ENCODE measurements at regions not wholly inside any gene's neighbourhood (a gene's known extent, or its start where the extent isn't known, plus 50 kb on each side); places are given as distances from the start of the nearest gene placed in this dataset.
A peak's percentile ranks its signal among the peaks of the same experiment; 100 is the strongest.

- DNase-seq (ENCODE audit: low spot score): peak; percentile 67
Measured at GRCh38 chr7:27364344-27364758, 121.7 kb downstream of the EVX1 start.

- no peak for DNase-seq (ENCODE audit: low spot score)
Measured at GRCh38 chr7:27367179-27367932, 124.8 kb downstream of the EVX1 start.

DNA sequence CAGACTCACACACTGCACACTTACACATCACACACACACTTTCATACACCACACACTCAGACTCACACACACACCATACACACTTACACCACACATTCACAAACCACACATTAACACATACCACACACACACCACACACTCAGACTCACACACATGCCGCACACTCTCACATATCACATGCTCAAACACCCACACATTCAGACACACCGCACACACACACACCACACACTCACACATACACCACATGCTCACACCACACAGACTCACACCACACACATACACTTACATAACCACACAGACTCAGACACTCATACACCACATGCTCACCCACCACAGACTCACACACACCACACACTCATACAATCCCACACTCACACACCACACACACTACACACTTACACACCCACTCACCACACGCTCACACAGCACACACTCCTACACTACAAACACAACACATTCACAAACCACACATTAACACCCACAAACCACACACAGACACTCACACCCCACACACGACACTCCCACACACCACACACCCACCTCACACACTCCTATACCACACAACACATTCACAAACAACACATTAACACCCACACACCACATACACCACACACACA is 125.4 kb downstream of the EVX1 start:
- DNase-seq (ENCODE audit: low spot score): no peak

DNA sequence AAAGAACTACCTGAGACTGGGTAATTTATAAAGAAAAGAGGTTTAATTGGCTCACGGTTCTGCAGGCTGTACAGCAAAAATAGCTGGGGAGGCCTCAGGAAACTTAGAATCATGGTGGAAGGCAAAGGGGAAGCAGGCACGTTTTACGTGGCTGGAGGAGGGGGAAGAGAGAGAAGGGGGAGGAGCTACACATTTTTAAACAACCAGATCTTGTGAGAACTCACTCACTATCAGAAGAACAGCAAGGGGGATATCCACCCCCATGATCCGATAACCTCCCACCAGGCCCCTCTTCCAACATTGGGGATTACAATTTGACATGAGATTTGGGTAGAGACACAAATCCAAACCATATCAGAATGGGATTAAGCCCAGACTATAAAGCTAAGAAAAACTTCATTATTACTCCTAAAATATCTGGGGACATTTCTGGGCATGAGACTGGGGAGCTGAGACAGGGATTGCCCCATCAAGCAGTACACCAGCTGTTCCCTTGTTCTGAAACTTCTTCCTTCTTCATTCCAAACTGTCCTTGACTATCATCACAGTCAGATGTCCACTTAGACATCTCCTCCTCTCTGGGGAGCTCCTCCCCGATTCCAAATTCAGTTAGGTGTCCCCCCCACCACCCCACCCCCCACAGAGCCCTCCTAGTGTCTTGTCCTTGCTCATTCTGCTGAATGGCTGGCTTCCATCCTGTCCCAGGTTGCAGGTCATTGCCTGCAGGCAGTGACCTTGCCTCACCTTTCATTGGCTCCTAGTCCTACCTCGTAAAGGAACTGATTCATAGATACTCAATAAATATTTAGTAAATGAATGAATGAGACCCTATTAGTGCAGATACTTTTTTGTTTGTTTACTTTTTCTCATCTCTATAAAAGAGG is 132.6 kb downstream of the EVX1 start:
- DNase-seq (ENCODE audit: low spot score): no peak

- DNase-seq (ENCODE audit: low spot score): no peak
Measured at GRCh38 chr7:27375958-27376357, 133.4 kb downstream of the EVX1 start.

DNA sequence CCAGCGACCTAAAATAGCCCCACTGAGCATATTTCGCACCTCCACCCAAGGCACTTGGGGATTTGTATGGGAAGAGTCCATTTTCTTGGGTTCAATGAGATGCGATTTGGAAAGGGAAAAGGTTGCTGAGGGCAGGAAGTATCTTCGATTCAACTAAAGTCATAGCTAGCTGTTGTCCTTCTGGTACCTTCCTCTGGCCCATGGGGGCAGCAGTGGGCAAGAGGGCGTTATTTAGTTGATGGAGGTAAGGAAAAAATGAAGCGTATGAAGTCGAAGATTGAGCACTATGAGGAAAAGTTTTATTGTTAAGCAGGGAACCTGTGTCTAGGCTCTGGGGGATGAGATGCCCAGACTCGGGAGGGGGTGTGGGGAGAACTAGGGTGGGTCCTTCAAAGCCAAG is 135.4 kb downstream of the EVX1 start:
- no peak for DNase-seq (ENCODE audit: low spot score)

GRCh38 chr7:27382307-27382706 is 139.7 kb downstream of the EVX1 start:
- no peak for DNase-seq (ENCODE audit: low spot score)

GRCh38 chr7:27386581-27386980 is 144.0 kb downstream of the EVX1 start:
- DNase-seq (ENCODE audit: low spot score): no peak

DNA sequence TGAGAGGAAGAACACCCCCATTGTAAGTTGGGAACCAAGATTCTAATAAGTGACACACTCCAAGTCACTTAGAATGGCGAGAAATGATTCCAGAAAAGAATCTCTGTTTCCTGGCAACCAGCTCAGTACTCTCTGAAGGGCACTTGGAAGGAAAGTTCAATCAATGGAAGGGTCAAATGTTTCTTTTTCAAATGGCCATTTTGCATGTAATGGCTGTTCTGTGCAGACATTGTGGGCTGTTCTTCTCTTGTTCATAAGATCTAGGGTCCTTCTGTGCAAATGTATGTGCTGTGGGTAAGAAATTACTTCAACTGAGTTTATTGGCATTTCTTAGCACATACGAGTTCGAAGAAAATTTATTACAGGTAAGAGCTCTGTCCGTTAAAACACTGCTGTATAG is 145.3 kb downstream of the EVX1 start:
- DNase-seq (ENCODE audit: low spot score): no peak

GRCh38 chr7:27388561-27388960 is 146.0 kb downstream of the EVX1 start:
- no peak for DNase-seq (ENCODE audit: low spot score)

GRCh38 chr7:27389496-27389895 is 146.9 kb downstream of the EVX1 start:
- no peak for DNase-seq (ENCODE audit: low spot score)

GRCh38 chr7:27392477-27392876 is 149.9 kb downstream of the EVX1 start:
- DNase-seq (ENCODE audit: low spot score): no peak

DNA sequence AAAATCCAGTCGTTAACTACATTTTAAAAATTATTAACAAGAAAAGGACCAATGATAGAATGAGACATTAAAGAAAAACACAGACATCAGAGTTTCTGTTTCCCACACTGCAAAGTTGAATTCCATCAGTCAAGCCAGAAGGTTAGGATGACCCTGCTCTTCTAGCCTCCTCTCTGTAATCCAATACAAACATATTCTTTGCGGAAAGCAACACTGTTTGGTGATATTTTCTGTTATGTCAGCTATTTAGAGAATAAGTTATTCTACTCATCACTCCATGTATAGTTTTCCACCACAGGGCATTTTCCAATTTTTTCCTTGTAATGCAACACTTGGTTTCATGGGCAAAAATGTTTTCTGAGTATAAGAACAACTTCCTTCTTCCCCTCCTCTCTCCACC is 152.3 kb downstream of the EVX1 start:
- DNase-seq (ENCODE audit: low spot score): no peak

DNA sequence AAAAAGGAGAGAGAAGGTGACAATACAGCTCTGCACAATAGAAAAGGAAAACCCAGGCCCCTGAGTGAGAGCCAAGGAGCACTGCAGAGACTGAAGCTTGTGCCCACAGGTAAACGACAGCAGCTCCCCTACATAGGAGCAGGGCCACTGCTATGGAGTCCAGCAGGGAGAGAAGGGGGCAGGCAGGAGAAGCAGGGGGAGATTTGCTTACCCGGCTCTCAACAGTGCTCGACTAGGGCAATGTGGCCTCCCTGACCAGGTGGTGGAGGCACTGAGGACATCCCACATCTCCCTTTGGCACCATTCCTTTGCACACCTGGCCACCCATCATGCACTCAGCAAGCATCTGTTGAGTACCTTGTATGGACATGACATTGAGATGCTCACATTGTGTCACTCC is 153.0 kb downstream of the EVX1 start:
- DNase-seq (ENCODE audit: low spot score): no peak

GRCh38 chr7:27397503-27397902 is 154.9 kb downstream of the EVX1 start:
- DNase-seq (ENCODE audit: low spot score): no peak

- DNase-seq (ENCODE audit: low spot score): no peak
Measured at GRCh38 chr7:27398851-27399250, 156.2 kb downstream of the EVX1 start.

- DNase-seq (ENCODE audit: low spot score): no peak
Measured at GRCh38 chr7:27399791-27400567, 157.4 kb downstream of the EVX1 start.

GRCh38 chr7:27405780-27406179 is 163.2 kb downstream of the EVX1 start:
- DNase-seq (ENCODE audit: low spot score): no peak

GRCh38 chr7:27409311-27409710 is 166.7 kb downstream of the EVX1 start:
- no peak for DNase-seq (ENCODE audit: low spot score)

GRCh38 chr7:27409776-27410175 is 167.2 kb downstream of the EVX1 start:
- DNase-seq (ENCODE audit: low spot score): no peak

DNA sequence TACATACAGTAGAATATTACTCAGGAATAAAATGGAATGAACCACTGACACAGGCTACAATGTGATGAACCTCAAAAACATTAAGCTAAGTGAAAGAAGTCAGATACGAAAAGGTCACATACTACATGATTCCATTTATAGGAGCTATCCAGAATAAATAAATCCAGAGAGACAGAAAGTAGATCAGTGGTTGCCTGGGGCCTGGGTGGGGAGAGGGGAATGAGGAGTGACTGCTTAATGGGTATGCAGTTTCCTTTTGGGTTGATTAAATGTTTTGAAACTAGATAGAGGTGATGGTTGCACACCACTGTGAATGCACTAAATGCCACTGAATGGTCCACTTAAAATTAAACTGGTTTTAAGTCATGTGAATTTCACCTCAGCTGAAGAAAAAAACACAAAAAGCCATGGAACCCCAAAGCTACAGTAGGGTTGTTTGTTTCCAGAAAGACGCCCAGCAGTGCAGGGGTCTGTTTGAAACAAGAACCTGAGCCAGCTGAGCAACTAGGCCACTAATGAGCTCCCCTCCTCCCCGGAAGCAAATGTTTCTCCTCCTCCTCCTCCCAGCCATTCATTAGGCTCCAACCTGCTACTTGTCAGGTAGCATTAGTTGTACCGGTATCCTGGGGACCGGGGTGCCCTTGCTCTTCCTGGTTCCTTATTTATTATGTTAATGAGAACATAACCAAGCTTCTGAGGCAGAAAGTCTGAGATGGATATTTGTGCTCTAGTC is 168.4 kb downstream of the EVX1 start:
- no peak for DNase-seq (ENCODE audit: low spot score)
